SK-N-SH (cell line): ENCODE measurements at regions not wholly inside any gene's neighbourhood (a gene's known extent, or its start where the extent isn't known, plus 50 kb on each side); places are given as distances from the start of the nearest gene placed in this dataset.

Source experiments
- CTCF ChIP-seq: fragments of 200-600 bp; sonication (generic); IDR thresholded peaks from 2 replicates; pipeline ENCODE4 v1.6.1; 2017; ENCODE audit warnings: antibody characterized with exemption, mild to moderate bottlenecking, moderate library complexity
- YY1 ChIP-seq: IDR thresholded peaks from 2 replicates; pipeline ENCODE4 v1.4.0; 2012; ENCODE audit warnings: low read depth, mild to moderate bottlenecking

GRCh38 chr3:177379045-177379444, 181.8 kb upstream of the TBL1XR1 start:
- TF ChIP-seq CTCF (no peak), YY1 (no peak)
